Islet of Langerhans (tissue), 1 donor: ENCODE measurements at regions not wholly inside any gene's neighbourhood (a gene's known extent, or its start where the extent isn't known, plus 50 kb on each side); places are given as distances from the start of the nearest gene placed in this dataset.
"Not testable (repeated sequence)": the region's sequence is repeated elsewhere in the genome, so short reads cannot be mapped to it uniquely, and the experiment has no call there.

Experiments used
- FAIRE-seq: peaks from one replicate; lab custom pipeline; 2011; peaks lifted over from hg19 to GRCh38; lab: Jason Lieb, UNC

- no peak for FAIRE-seq
These were observed 635.7 kb upstream of the ANKRD30A start for GRCh38 chr10:36489611-36490228.

GRCh38 chr10:36489181-36489580, 636.2 kb upstream of the ANKRD30A start:
- FAIRE-seq = no peak

- FAIRE-seq = no peak
These were observed 636.8 kb upstream of the ANKRD30A start for GRCh38 chr10:36488579-36488978.

- FAIRE-seq = peak; percentile 49
These were observed 646.3 kb upstream of the ANKRD30A start for GRCh38 chr10:36479073-36479472.

GRCh38 chr10:36476399-36476798, 649.0 kb upstream of the ANKRD30A start:
- no peak for FAIRE-seq

GRCh38 chr10:36475746-36476145, 649.7 kb upstream of the ANKRD30A start:
- FAIRE-seq = no peak

- FAIRE-seq = no peak
These were observed 650.9 kb upstream of the ANKRD30A start for GRCh38 chr10:36474456-36474855.

GRCh38 chr10:36473122-36473521, 652.3 kb upstream of the ANKRD30A start:
- FAIRE-seq = no peak

GRCh38 chr10:36469585-36469984, 655.8 kb upstream of the ANKRD30A start:
- no peak for FAIRE-seq

GRCh38 chr10:36468620-36469019, 656.8 kb upstream of the ANKRD30A start:
- no peak for FAIRE-seq

GRCh38 chr10:36465604-36466379, 659.6 kb upstream of the ANKRD30A start:
- no peak for FAIRE-seq

GRCh38 chr10:36464291-36464690, 661.1 kb upstream of the ANKRD30A start:
- no peak for FAIRE-seq

- no peak for FAIRE-seq
These were observed 662.0 kb upstream of the ANKRD30A start for GRCh38 chr10:36463390-36463789.

- FAIRE-seq = no peak
These were observed 663.2 kb upstream of the ANKRD30A start for GRCh38 chr10:36462194-36462593.

GRCh38 chr10:36458437-36458836, 667.0 kb upstream of the ANKRD30A start:
- FAIRE-seq = not testable (repeated sequence)

GRCh38 chr10:36457751-36458150, 667.6 kb upstream of the ANKRD30A start:
- FAIRE-seq = no peak

GRCh38 chr10:36455526-36456133, 669.8 kb upstream of the ANKRD30A start:
- FAIRE-seq = no peak

- no peak for FAIRE-seq
These were observed 672.5 kb upstream of the ANKRD30A start for GRCh38 chr10:36452851-36453250.

- FAIRE-seq = no peak
These were observed 673.9 kb upstream of the ANKRD30A start for GRCh38 chr10:36451391-36451970.

GRCh38 chr10:36450380-36450779, 675.0 kb upstream of the ANKRD30A start:
- FAIRE-seq = no peak

GRCh38 chr10:36448760-36449691, 676.4 kb upstream of the ANKRD30A start:
- no peak for FAIRE-seq

GRCh38 chr10:36446881-36447280, 678.5 kb upstream of the ANKRD30A start:
- FAIRE-seq = no peak
